H1 (cell line): ENCODE measurements at regions not wholly inside any gene's neighbourhood (a gene's known extent, or its start where the extent isn't known, plus 50 kb on each side); places are given as distances from the start of the nearest gene placed in this dataset.

Source experiments
- CTCF ChIA-PET: fragments of 300-600 bp; sonication (Branson Sonifier 250); formaldehyde crosslinking; loops from one replicate; lab custom pipeline; 2021; ENCODE audit not compliant: partially characterized antibody; lab: Charles Lee
- POLR2A ChIA-PET: fragments of 300-600 bp; sonication (Branson Sonifier 250); formaldehyde crosslinking; loops from one replicate; lab custom pipeline; 2021; ENCODE audit warnings: inconsistent platforms; ENCODE audit not compliant: partially characterized antibody; lab: Charles Lee
- DNase-seq, 2 experiments: peaks; one replicate each; pipeline versions ENCODE4 v3.0.0 to v3.0.0-alpha.2; 2010 to 2022; ENCODE audit warnings: low spot score in 2 of 2, low read depth in 1 of 2, mixed read lengths in 1 of 2
- FAIRE-seq: peaks from 2 replicates; lab custom pipeline; 2011; peaks lifted over from hg19 to GRCh38; lab: Jason Lieb, UNC
- H2AFZ ChIP-seq: 2 replicates; pipeline ENCODE4 v1.8.1; 2012; ENCODE audit warnings: low read length, inconsistent platforms
- H2AK5ac ChIP-seq: 2 replicates; pipeline ENCODE4 v1.6.1; 2013; ENCODE audit warnings: low read depth, low read length
- H2BK120ac ChIP-seq: replicated peaks from 2 replicates; pipeline ENCODE3; 2013; ENCODE audit warnings: low read depth, low read length, inconsistent platforms
- H2BK12ac ChIP-seq: 2 replicates; pipeline ENCODE4 v1.6.1; 2013; ENCODE audit warnings: low read depth, low read length
- H2BK15ac ChIP-seq: 2 replicates; pipeline ENCODE4 v1.6.1; 2013; ENCODE audit warnings: low read length
- H2BK20ac ChIP-seq: 2 replicates; pipeline ENCODE4 v1.6.1; 2013; ENCODE audit warnings: low read length
- H2BK5ac ChIP-seq: 2 replicates; pipeline ENCODE4 v1.6.1; 2013; ENCODE audit warnings: low read depth, low read length
- H3K14ac ChIP-seq: 2 replicates; pipeline ENCODE4 v1.6.1; 2013; ENCODE audit warnings: inconsistent platforms; ENCODE audit not compliant: insufficient read length
- H3K18ac ChIP-seq: 2 replicates; pipeline ENCODE4 v1.6.1; 2013; ENCODE audit warnings: low read length; ENCODE audit errors: extremely low read depth
- H3K23ac ChIP-seq: 2 replicates; pipeline ENCODE4 v1.6.1; 2013; ENCODE audit warnings: inconsistent platforms; ENCODE audit not compliant: insufficient read length
- H3K23me2 ChIP-seq: 2 replicates; pipeline ENCODE4 v1.6.1; 2013; ENCODE audit warnings: low read depth, low read length
- H3K27ac ChIP-seq: 2 replicates; pipeline ENCODE4 v1.6.1; 2011; ENCODE audit warnings: low read depth, low read length, inconsistent platforms
- H3K27me3 ChIP-seq, 4 experiments: replicated peaks in 1 of 4; 1 replicate in 1 of 4; 2 replicates in 3 of 4; pipeline versions ENCODE4 v1.6.1 to v1.8.1; 2011 to 2013; ENCODE audit warnings: low read length in 3 of 4, mild to moderate bottlenecking in 3 of 4, inconsistent platforms in 2 of 4, mixed read lengths in 2 of 4, moderate library complexity in 1 of 4; ENCODE audit not compliant: control insufficient read depth in 3 of 4, insufficient read depth in 3 of 4; ENCODE audit errors: extremely low read depth in 1 of 4
- H3K36me3 ChIP-seq, 4 experiments: 2 replicates each; pipeline versions ENCODE4 v1.6.1 to v1.8.1; 2011 to 2013; ENCODE audit warnings: mild to moderate bottlenecking in 4 of 4, low read length in 3 of 4, moderate library complexity in 2 of 4, control low read depth in 1 of 4, inconsistent platforms in 1 of 4; ENCODE audit not compliant: insufficient read depth in 4 of 4, control insufficient read depth in 2 of 4
- H3K4ac ChIP-seq: replicated peaks from 2 replicates; pipeline ENCODE3; 2013; ENCODE audit warnings: low read length, low read depth, mixed read lengths, inconsistent platforms; ENCODE audit not compliant: insufficient read length
- H3K4me1 ChIP-seq, 4 experiments: replicated peaks in 1 of 4; 1 replicate in 1 of 4; 2 replicates in 3 of 4; pipeline versions ENCODE4 v1.6.1 to v1.8.1; 2011 to 2013; ENCODE audit warnings: low read length in 3 of 4, inconsistent platforms in 2 of 4, mixed read lengths in 1 of 4; ENCODE audit not compliant: insufficient read depth in 4 of 4, control insufficient read depth in 3 of 4
- H3K4me2 ChIP-seq, 2 experiments: 2 replicates each; pipeline versions ENCODE4 v1.6.1 to v1.8.1; 2011 to 2013; ENCODE audit warnings: low read depth in 2 of 2, low read length in 2 of 2, control low read depth in 1 of 2, inconsistent platforms in 1 of 2, mild to moderate bottlenecking in 1 of 2; ENCODE audit not compliant: insufficient read depth in 1 of 2
- H3K4me3 ChIP-seq, 4 experiments: fragments of 200-600, 300-600 bp in 1 of 4; sonication (generic), shearing (Covaris generic), sonication (Bioruptor Twin) in 1 of 4; 2 replicates each; pipeline versions ENCODE4 v1.5.1 to v1.8.1; 2011 to 2016; ENCODE audit warnings: low read length in 4 of 4, low read depth in 3 of 4, control low read depth in 2 of 4, inconsistent platforms in 2 of 4, mild to moderate bottlenecking in 2 of 4, mixed read lengths in 1 of 4, moderate library complexity in 1 of 4; ENCODE audit not compliant: insufficient read depth in 2 of 4; ENCODE audit errors: extremely low read depth in 1 of 4
- H3K56ac ChIP-seq: replicated peaks from 2 replicates; pipeline ENCODE3; 2013; ENCODE audit warnings: low read depth, mild to moderate bottlenecking, mixed read lengths, low read length, inconsistent platforms; ENCODE audit not compliant: insufficient read length
- H3K79me1 ChIP-seq: 2 replicates; pipeline ENCODE4 v1.6.1; 2013; ENCODE audit warnings: low read depth, low read length, control low read depth
- H3K79me2 ChIP-seq, 2 experiments: 2 replicates each; pipeline versions ENCODE4 v1.6.1 to v1.8.1; 2012 to 2013; ENCODE audit warnings: low read length in 2 of 2, mild to moderate bottlenecking in 2 of 2, inconsistent platforms in 1 of 2; ENCODE audit not compliant: insufficient read depth in 2 of 2, control insufficient read depth in 1 of 2
- H3K9ac ChIP-seq, 4 experiments: replicated peaks in 1 of 4; 1 replicate in 1 of 4; 2 replicates in 3 of 4; pipeline versions ENCODE4 v1.6.1 to v1.8.1; 2011 to 2013; ENCODE audit warnings: low read depth in 3 of 4, low read length in 3 of 4, control low read depth in 2 of 4, mild to moderate bottlenecking in 2 of 4, moderate library complexity in 2 of 4, inconsistent platforms in 1 of 4; ENCODE audit errors: extremely low read depth in 1 of 4
- H3K9me3 ChIP-seq, 2 experiments: 2 replicates each; pipeline versions ENCODE4 v1.6.1 to v1.8.1; 2012 to 2013; ENCODE audit warnings: mild to moderate bottlenecking in 2 of 2, moderate library complexity in 2 of 2, control low read depth in 1 of 2, inconsistent platforms in 1 of 2, low read depth in 1 of 2, low read length in 1 of 2, mixed read lengths in 1 of 2; ENCODE audit not compliant: insufficient read depth in 2 of 2
- H4K20me1 ChIP-seq, 2 experiments: replicated peaks in 1 of 2; 2 replicates each; pipeline versions ENCODE3 to v1.8.1; 2011 to 2013; ENCODE audit warnings: inconsistent platforms in 2 of 2, low read length in 2 of 2, mild to moderate bottlenecking in 1 of 2; ENCODE audit not compliant: insufficient read depth in 2 of 2, control insufficient read depth in 1 of 2
- H4K5ac ChIP-seq: 2 replicates; pipeline ENCODE4 v1.6.1; 2013; ENCODE audit warnings: low read length, low read depth, mixed read lengths, inconsistent platforms; ENCODE audit not compliant: insufficient read length
- H4K8ac ChIP-seq: 2 replicates; pipeline ENCODE4 v1.8.0; 2013; ENCODE audit warnings: mild to moderate bottlenecking, moderate library complexity, low read length, inconsistent platforms; ENCODE audit not compliant: insufficient read depth; ENCODE audit errors: extremely low read depth
- H4K91ac ChIP-seq: replicated peaks from 2 replicates; pipeline ENCODE3; 2013; ENCODE audit warnings: low read length, mixed read lengths, inconsistent platforms; ENCODE audit not compliant: insufficient read length
- MAX ChIP-seq: IDR thresholded peaks from 2 replicates; pipeline ENCODE4 v1.6.1; 2012; ENCODE audit warnings: inconsistent platforms
- RAD21 ChIP-seq, 2 experiments: IDR thresholded peaks in 1 of 2; conservative IDR thresholded peaks in 1 of 2; 2 replicates each; pipeline ENCODE4 v1.6.1; 2011; ENCODE audit warnings: low read depth in 2 of 2, low read length in 2 of 2, improper control_type of control experiment in 1 of 2, inconsistent platforms in 1 of 2, mild to moderate bottlenecking in 1 of 2, moderate library complexity in 1 of 2
- SAP30 ChIP-seq: fragments of 300-600 bp; sonication (generic); IDR thresholded peaks from 2 replicates; pipeline ENCODE4 v1.7.1; 2012; ENCODE audit warnings: low read length, moderate library complexity, mild to moderate bottlenecking, inconsistent platforms; ENCODE audit not compliant: insufficient read depth, insufficient replicate concordance
- WGBS, 2 experiments: shearing (Covaris generic) in 1 of 2; methylation state at CpG; one replicate each; pipeline versions ENCODE4 v1.1.6 to v1.1.7; 2013 to 2015; ENCODE audit warnings: low lambda C conversion rate in 2 of 2, mixed read lengths in 2 of 2, inconsistent platforms in 1 of 2, low coverage in 1 of 2, missing lambda C conversion rate in 1 of 2; ENCODE audit not compliant: insufficient replicate concordance in 2 of 2, insufficient coverage in 1 of 2, insufficient read length in 1 of 2; ENCODE audit errors: extremely low coverage in 1 of 2, missing lambda C conversion rate in 1 of 2; 5-methylcytosine and 5-hydroxymethylcytosine counted together
- TF ChIP-seq, protein P1 (sequence below), 3 experiments: IDR thresholded peaks; 1 replicate in 2 of 3; 2 replicates in 1 of 3; pipeline versions ENCODE4 v1.5.1 to v1.6.1; 2011; ENCODE audit warnings: low read length in 3 of 3, mild to moderate bottlenecking in 3 of 3, inconsistent platforms in 2 of 3, low read depth in 1 of 3, moderate library complexity in 1 of 3; ENCODE audit not compliant: insufficient read depth in 1 of 3; ENCODE audit errors: control extremely low read depth in 1 of 3

DNA sequence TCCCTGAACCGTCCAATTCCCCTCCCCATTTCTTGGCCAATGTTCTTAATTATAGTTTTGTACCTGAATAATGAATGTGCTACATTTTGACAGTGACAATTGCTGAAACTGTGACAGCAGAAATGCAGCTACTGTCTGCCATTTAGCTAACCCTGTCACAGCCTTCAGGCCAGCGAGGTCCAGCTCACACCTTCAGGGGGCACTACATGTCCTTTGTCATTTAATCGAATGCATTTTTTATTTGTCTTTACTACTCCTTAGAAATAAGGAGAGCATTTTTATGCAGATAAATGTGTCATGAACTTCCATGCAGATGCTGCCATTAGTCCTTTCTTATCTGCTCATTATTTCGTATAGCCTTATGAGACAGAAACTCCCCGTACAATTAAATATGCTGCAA, 159.9 kb downstream of the MZT1 start:
- no peaks in the 10 kb centered on the region for H4K20me1 ChIP-seq
- H3K36me3 ChIP-seq, result no peaks in the 10 kb centered on the region
- H3K4me1 ChIP-seq, result peaks cover 0 to 7% (median 3%) of the 10 kb centered on the region in 4 experiments; a peak in 3 of 7 replicates
- H3K23ac ChIP-seq, result no peak overlapping the region
- H2BK5ac ChIP-seq, result no peak overlapping the region
- no peaks in the 10 kb centered on the region for H3K23me2 ChIP-seq
- H3K27ac ChIP-seq, result no peak overlapping the region
- H3K4me2 ChIP-seq, result no peak overlapping the region
- no peak for TF ChIP-seq MAX
- peak; percentile 37 to 48; a peak in 2 of 4 replicates for TF ChIP-seq RAD21 (IDR thresholded peaks at IDR 0.05 in 1 of 2, conservative IDR thresholded peaks at IDR 0.05 in 1 of 2; ENCODE audit: low read depth in 2 of 2, low read length in 2 of 2)
- TF ChIP-seq, protein P1, sequence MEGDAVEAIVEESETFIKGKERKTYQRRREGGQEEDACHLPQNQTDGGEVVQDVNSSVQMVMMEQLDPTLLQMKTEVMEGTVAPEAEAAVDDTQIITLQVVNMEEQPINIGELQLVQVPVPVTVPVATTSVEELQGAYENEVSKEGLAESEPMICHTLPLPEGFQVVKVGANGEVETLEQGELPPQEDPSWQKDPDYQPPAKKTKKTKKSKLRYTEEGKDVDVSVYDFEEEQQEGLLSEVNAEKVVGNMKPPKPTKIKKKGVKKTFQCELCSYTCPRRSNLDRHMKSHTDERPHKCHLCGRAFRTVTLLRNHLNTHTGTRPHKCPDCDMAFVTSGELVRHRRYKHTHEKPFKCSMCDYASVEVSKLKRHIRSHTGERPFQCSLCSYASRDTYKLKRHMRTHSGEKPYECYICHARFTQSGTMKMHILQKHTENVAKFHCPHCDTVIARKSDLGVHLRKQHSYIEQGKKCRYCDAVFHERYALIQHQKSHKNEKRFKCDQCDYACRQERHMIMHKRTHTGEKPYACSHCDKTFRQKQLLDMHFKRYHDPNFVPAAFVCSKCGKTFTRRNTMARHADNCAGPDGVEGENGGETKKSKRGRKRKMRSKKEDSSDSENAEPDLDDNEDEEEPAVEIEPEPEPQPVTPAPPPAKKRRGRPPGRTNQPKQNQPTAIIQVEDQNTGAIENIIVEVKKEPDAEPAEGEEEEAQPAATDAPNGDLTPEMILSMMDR (IDR thresholded peaks at IDR 0.05; ENCODE audit: control extremely low read depth in 1 of 3, insufficient read depth in 1 of 3, low read depth in 1 of 3, low read length in 3 of 3), result peak; percentile 20 to 44 (median 39); a peak in 3 of 4 replicates
- TF ChIP-seq SAP30, result no peak
- TF ChIP-seq, all 59 proteins: peak for 2
- no peak overlapping the region for H3K56ac ChIP-seq
- 62% methylated on average over 5 of the region's 5 CpGs; no CpG with 5 or more reads in 1 of the 2 experiments for WGBS, 2 experiments
- no peaks in the 10 kb centered on the region for H3K9me3 ChIP-seq
- ChIA-PET POLR2A (no interaction called here), CTCF (interaction anchor here (0.8 to 3.7 kb wide), 16 partner anchors 8 to 555 kb away, joined by 3 to 26 read pairs (median 4); no protein-coding TSS in a partner anchor)
- H2BK120ac ChIP-seq, result no peak overlapping the region
- no peak overlapping the region for H3K4me3 ChIP-seq
- no peak overlapping the region for H2AK5ac ChIP-seq
- H3K4ac ChIP-seq, result no peak overlapping the region
- H3K9ac ChIP-seq, result no peak overlapping the region
- H3K14ac ChIP-seq, result no peak overlapping the region
- FAIRE-seq (peak; percentile 63), DNase-seq (no peak)
- no peak overlapping the region for H2BK20ac ChIP-seq
- H2AFZ ChIP-seq, result no peak overlapping the region
- no peaks in the 10 kb centered on the region for H3K27me3 ChIP-seq
- no peak overlapping the region for H4K5ac ChIP-seq
- H3K79me1 ChIP-seq, result no peaks in the 10 kb centered on the region
- H2BK12ac ChIP-seq, result no peak overlapping the region
- H2BK15ac ChIP-seq, result no peak overlapping the region
- H4K8ac ChIP-seq, result no peak overlapping the region
- H3K18ac ChIP-seq, result no peak overlapping the region
- H3K79me2 ChIP-seq, result no peaks in the 10 kb centered on the region
- H4K91ac ChIP-seq, result no peak overlapping the region
